ENCODE measurements at regions not wholly inside any gene's neighbourhood (a gene's known extent, or its start where the extent isn't known, plus 50 kb on each side); places are given as distances from the start of the nearest gene placed in this dataset.

DNA sequence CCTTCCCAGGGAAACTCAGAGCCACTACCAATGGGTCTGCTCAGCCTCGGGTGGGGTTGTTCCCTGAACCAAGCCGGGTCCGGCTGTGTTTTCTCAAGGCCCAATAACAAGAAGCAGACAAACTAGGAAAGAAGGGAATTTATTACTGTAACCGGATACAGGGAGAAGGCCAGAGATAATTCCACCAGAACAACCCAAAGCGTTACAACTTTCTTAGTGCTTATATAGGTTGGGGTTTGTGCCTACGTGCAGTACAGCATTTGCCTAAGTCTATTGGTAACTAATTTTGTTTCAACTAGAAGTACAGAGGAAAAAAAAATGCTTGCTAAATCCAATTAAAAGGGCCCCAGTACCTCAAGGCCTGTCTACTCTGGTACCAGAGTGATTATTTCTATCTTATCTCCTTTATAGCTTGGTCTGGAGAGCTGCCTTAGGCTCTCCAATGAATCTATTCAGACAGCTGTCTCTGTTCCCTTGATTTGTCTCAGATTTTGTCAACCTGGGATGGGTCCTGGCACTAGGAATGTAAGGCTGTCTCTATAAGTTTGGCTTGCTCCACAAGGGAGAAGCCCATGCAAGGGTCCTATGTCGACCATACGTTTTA, 57.3 kb upstream of the CCDC190 start:
- DNase-seq = no peak

DNA sequence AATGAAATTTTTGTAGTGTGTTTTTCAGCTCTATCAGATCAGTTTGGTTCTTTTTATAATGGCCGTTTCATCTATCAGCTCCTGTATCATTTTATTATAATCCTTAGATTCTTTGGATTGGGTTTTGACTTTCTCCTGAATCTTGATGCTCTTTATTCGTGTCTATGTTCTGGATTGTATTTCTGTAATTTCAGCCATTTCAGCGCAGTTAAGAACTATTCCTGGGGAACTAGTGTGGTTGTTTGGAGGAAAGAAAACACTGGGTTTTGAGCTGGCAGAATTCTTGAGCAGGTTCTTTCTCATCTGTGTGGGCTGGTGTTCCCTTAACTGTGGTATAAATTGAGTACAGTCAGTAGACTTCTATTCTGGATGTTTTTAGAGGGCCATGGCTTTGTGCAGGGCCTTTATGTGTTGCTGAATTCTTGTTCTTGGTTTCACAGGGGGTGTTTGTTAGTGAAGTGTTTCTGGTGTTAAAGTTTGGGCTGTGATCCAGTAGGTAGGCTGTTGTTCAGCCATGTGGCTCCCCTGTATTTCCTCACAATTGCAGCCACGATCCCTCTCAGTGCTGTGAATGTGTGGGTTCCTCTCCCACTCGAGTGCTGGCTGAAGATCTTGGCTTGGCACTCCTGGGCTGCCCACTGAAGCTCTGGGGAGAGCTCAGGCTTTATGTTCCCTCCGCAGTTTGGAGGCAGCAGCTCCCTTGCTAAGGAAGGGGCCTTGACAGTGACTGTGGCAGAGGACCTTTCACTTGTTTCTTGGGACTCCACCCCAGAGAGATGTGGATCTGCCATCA, 56.0 kb upstream of the CCDC190 start:
- DNase-seq = no peak

- DNase-seq = no peak
These were observed 55.4 kb upstream of the CCDC190 start for GRCh38 chr1:162916407-162916806.

GRCh38 chr1:162914601-162915000, 53.6 kb upstream of the CCDC190 start:
- no peak for DNase-seq

GRCh38 chr1:162913345-162913744, 52.4 kb upstream of the CCDC190 start:
- DNase-seq = no peak

- no peak for DNase-seq
These were observed 51.2 kb upstream of the CCDC190 start for GRCh38 chr1:162912061-162912667.

All from NCI-H187 treated with DMSO at 0.1 percent for 48 hours (cell line).